MCF 10A (cell line): ENCODE measurements at regions not wholly inside any gene's neighbourhood (a gene's known extent, or its start where the extent isn't known, plus 50 kb on each side); places are given as distances from the start of the nearest gene placed in this dataset.

Source experiments
- BruUV-seq: library from RNA; stranded (reverse); fragments of 400-500 nt; replicated peaks from 2 replicates; lab custom pipeline; 2021; lab: Mats Ljungman, UMichigan
- CTCF ChIA-PET: fragments of 300-600 bp; sonication (Branson Sonifier 250); formaldehyde crosslinking; extraction: SDS; loops from one replicate; lab custom pipeline; 2021; ENCODE audit warnings: antibody characterized with exemption, inconsistent platforms; lab: Yijun Ruan, JAX
- POLR2A ChIA-PET: fragments of 300-600, 350-650 bp; sonication (Branson Sonifier 250); formaldehyde crosslinking; extraction: SDS; loops from one replicate; lab custom pipeline; 2020; ENCODE audit warnings: antibody characterized with exemption, inconsistent platforms; lab: Yijun Ruan, JAX
- DNase-seq: peaks from one replicate; pipeline ENCODE4 v3.0.0-alpha.2; 2018; ENCODE audit not compliant: unreplicated experiment
- H3K27ac Mint-ChIP-seq: one replicate; pipeline ENCODE4 v1.8.0; 2022; ENCODE audit warnings: mild to moderate bottlenecking, low read depth, mixed read lengths; ENCODE audit not compliant: unreplicated experiment
- H3K27me3 Mint-ChIP-seq: one replicate; pipeline ENCODE4 v1.8.0; 2022; ENCODE audit warnings: mixed read lengths; ENCODE audit not compliant: insufficient read depth, unreplicated experiment
- H3K36me3 Mint-ChIP-seq: one replicate; pipeline ENCODE4 v1.8.0; 2022; ENCODE audit warnings: mild to moderate bottlenecking, moderate library complexity, mixed read lengths; ENCODE audit not compliant: insufficient read depth, unreplicated experiment
- H3K4me1 Mint-ChIP-seq: one replicate; pipeline ENCODE4 v1.8.0; 2022; ENCODE audit warnings: mixed read lengths; ENCODE audit not compliant: insufficient read depth, unreplicated experiment
- H3K4me3 Mint-ChIP-seq: one replicate; pipeline ENCODE4 v1.8.0; 2022; ENCODE audit warnings: mild to moderate bottlenecking, moderate library complexity, mixed read lengths; ENCODE audit not compliant: unreplicated experiment
- H3K9me3 Mint-ChIP-seq: one replicate; pipeline ENCODE4 v1.8.0; 2022; ENCODE audit warnings: mixed read lengths; ENCODE audit not compliant: unreplicated experiment
- CTCF ChIP-seq: fragments of 200-600 bp; IDR thresholded peaks from one replicate; pipeline ENCODE4 v1.8.0; 2022; ENCODE audit warnings: antibody characterized with exemption, mild to moderate bottlenecking; ENCODE audit not compliant: unreplicated experiment
- intact Hi-C: fragments of 100-400 bp; cut with micrococcal nuclease; formaldehyde crosslinking; loops from 2 replicates; pipeline ENCODE4 v1.14.1; 2022

- no peaks in the 10 kb centered on the region for H3K9me3 Mint-ChIP-seq
- no peak for DNase-seq
- H3K27me3 Mint-ChIP-seq: no peaks in the 10 kb centered on the region
- TF ChIP-seq CTCF: no peak
- H3K4me1 Mint-ChIP-seq: peaks cover 6% of the 10 kb centered on the region
- H3K27ac Mint-ChIP-seq: no peak overlapping the region
- BruUV-seq: no TSS peak
- CTCF ChIA-PET: interaction anchor here (1.3 kb wide), 1 partner anchor 18 kb away, joined by 3 read pairs; no protein-coding TSS in a partner anchor
- POLR2A ChIA-PET: no interaction called here
- no peak overlapping the region for H3K4me3 Mint-ChIP-seq
- intact Hi-C loops: no loop called here
- H3K36me3 Mint-ChIP-seq: peaks cover 5% of the 10 kb centered on the region
Measured at GRCh38 chr13:68125087-68125480, 894.9 kb upstream of the PCDH9 start.

GRCh38 chr13:68124437-68125086, 894.4 kb upstream of the PCDH9 start:
- ChIA-PET CTCF (interaction anchor here (1.3 kb wide), 1 partner anchor 18 kb away, joined by 3 read pairs; no protein-coding TSS in a partner anchor), POLR2A (no interaction called here)
- H3K27me3 Mint-ChIP-seq: no peaks in the 10 kb centered on the region
- no TSS peak for BruUV-seq
- no peaks in the 10 kb centered on the region for H3K9me3 Mint-ChIP-seq
- peaks cover 5% of the 10 kb centered on the region for H3K36me3 Mint-ChIP-seq
- H3K4me1 Mint-ChIP-seq: peaks cover 6% of the 10 kb centered on the region
- no peak overlapping the region for H3K4me3 Mint-ChIP-seq
- TF ChIP-seq CTCF: no peak
- no peak overlapping the region for H3K27ac Mint-ChIP-seq
- intact Hi-C loops: no loop called here
- no peak for DNase-seq

- H3K4me1 Mint-ChIP-seq: no peaks in the 10 kb centered on the region
- no peaks in the 10 kb centered on the region for H3K27me3 Mint-ChIP-seq
- H3K9me3 Mint-ChIP-seq: peaks cover 19% of the 10 kb centered on the region
- no peak overlapping the region for H3K4me3 Mint-ChIP-seq
- DNase-seq: no peak
- intact Hi-C loops: no loop called here
- TF ChIP-seq CTCF: no peak
- CTCF ChIA-PET: interaction anchor here (0.5 kb wide), 1 partner anchor 108 kb away, joined by 3 read pairs; no protein-coding TSS in a partner anchor
- H3K27ac Mint-ChIP-seq: no peak overlapping the region
- no TSS peak for BruUV-seq
- POLR2A ChIA-PET: no interaction called here
- H3K36me3 Mint-ChIP-seq: no peaks in the 10 kb centered on the region
Measured at GRCh38 chr13:68110178-68110768, 880.1 kb upstream of the PCDH9 start.

- no peaks in the 10 kb centered on the region for H3K36me3 Mint-ChIP-seq
- H3K27me3 Mint-ChIP-seq: no peaks in the 10 kb centered on the region
- ChIA-PET CTCF (no interaction called here), POLR2A (no interaction called here)
- H3K27ac Mint-ChIP-seq: no peak overlapping the region
- H3K9me3 Mint-ChIP-seq: peaks cover 25% of the 10 kb centered on the region
- intact Hi-C loops: no loop called here
- no peak for DNase-seq
- no TSS peak for BruUV-seq
- H3K4me3 Mint-ChIP-seq: no peak overlapping the region
- no peaks in the 10 kb centered on the region for H3K4me1 Mint-ChIP-seq
- no peak for TF ChIP-seq CTCF
Measured at GRCh38 chr13:68107667-68108066, 877.5 kb upstream of the PCDH9 start.
